ENCODE measurements at regions not wholly inside any gene's neighbourhood (a gene's known extent, or its start where the extent isn't known, plus 50 kb on each side); places are given as distances from the start of the nearest gene placed in this dataset.

DNA sequence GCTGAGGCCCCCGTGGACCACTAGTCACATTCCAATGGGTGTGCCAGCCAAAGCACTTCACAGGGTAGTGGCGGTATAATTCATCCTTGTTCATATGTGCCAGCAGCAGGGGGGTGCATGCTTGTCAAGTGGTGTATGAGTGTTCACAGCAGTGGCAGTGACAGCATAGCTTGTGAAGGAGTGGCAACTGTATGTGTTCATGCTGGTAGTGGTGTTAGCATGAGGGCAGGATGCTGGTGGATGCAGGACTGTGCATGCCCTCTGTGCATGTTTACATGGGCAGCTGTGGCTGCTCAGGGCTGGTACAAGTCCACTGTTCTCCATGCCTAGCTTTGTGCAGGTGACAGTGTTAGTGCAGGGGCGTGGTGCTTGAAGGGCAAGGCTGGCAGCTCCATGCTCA, 253.4 kb upstream of the DMAC1 start:
- TF ChIP-seq, protein P1, sequence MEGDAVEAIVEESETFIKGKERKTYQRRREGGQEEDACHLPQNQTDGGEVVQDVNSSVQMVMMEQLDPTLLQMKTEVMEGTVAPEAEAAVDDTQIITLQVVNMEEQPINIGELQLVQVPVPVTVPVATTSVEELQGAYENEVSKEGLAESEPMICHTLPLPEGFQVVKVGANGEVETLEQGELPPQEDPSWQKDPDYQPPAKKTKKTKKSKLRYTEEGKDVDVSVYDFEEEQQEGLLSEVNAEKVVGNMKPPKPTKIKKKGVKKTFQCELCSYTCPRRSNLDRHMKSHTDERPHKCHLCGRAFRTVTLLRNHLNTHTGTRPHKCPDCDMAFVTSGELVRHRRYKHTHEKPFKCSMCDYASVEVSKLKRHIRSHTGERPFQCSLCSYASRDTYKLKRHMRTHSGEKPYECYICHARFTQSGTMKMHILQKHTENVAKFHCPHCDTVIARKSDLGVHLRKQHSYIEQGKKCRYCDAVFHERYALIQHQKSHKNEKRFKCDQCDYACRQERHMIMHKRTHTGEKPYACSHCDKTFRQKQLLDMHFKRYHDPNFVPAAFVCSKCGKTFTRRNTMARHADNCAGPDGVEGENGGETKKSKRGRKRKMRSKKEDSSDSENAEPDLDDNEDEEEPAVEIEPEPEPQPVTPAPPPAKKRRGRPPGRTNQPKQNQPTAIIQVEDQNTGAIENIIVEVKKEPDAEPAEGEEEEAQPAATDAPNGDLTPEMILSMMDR (IDR thresholded peaks at IDR 0.05), result no peak
- TF ChIP-seq POLR2A (IDR thresholded peaks at IDR 0.05), result no peak
- TF ChIP-seq POLR2AphosphoS5 (IDR thresholded peaks at IDR 0.05), result no peak
- TF ChIP-seq EP300 (IDR thresholded peaks at IDR 0.05), result no peak
